ENCODE measurements at regions not wholly inside any gene's neighbourhood (a gene's known extent, or its start where the extent isn't known, plus 50 kb on each side); places are given as distances from the start of the nearest gene placed in this dataset.

DNA sequence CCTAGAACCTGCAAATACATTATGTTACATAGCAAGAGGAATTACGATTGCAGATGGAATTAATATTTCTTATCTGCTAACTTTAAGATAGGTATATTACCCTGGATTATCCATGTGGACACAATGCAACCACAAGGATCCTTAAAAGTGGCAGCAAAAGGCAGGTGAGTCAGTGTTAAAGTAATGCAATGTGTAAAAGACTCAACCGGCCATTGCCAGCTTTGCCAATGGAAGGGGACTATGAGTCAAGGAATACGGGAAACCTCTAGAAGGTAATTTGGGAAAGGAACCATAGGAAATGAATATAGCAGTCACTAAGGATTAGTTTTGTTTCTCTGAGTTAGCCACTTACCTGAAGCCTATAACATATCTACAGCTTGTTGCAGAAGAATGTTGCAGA, 692.1 kb upstream of the ZP4 start:
- Histone ChIP-seq H3K4me1 (peaks cover 4% of the 10 kb centered on the region; the same call in 1 of the 2 replicates), H3K27me3 (replicated peaks; ENCODE audit: control insufficient read depth, insufficient read depth, low read length) (no peaks in the 10 kb centered on the region), H3K36me3 (ENCODE audit: control insufficient read depth, insufficient read depth, low read length) (no peaks in the 10 kb centered on the region), H3K4me3 (ENCODE audit: low read depth, low read length) (no peak overlapping the region), H3K9me3 (no peaks in the 10 kb centered on the region)
- H3K4me1 Mint-ChIP-seq (ENCODE audit: low read depth, unreplicated experiment), result no peaks in the 10 kb centered on the region
- POLR2A ChIA-PET, result no interaction called here
- H3K27me3 Mint-ChIP-seq (ENCODE audit: insufficient read depth, unreplicated experiment), result no peaks in the 10 kb centered on the region
- TF ChIP-seq, protein P1, sequence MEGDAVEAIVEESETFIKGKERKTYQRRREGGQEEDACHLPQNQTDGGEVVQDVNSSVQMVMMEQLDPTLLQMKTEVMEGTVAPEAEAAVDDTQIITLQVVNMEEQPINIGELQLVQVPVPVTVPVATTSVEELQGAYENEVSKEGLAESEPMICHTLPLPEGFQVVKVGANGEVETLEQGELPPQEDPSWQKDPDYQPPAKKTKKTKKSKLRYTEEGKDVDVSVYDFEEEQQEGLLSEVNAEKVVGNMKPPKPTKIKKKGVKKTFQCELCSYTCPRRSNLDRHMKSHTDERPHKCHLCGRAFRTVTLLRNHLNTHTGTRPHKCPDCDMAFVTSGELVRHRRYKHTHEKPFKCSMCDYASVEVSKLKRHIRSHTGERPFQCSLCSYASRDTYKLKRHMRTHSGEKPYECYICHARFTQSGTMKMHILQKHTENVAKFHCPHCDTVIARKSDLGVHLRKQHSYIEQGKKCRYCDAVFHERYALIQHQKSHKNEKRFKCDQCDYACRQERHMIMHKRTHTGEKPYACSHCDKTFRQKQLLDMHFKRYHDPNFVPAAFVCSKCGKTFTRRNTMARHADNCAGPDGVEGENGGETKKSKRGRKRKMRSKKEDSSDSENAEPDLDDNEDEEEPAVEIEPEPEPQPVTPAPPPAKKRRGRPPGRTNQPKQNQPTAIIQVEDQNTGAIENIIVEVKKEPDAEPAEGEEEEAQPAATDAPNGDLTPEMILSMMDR (IDR thresholded peaks at IDR 0.05; ENCODE audit: insufficient read depth in 1 of 2, low read depth in 1 of 2, low read length in 1 of 2, severe bottlenecking in 1 of 2, unreplicated experiment in 1 of 2), result no peak
- H3K27ac Mint-ChIP-seq (ENCODE audit: unreplicated experiment), result no peak overlapping the region
- CTCF ChIA-PET, result no interaction called here
- no peaks in the 10 kb centered on the region for H3K36me3 Mint-ChIP-seq (ENCODE audit: insufficient read depth, unreplicated experiment)
- no peak overlapping the region for H3K4me3 Mint-ChIP-seq (ENCODE audit: unreplicated experiment)
- no TSS peak for BruUV-seq (replicated peaks)
- no peaks in the 10 kb centered on the region for H3K9me3 Mint-ChIP-seq (ENCODE audit: unreplicated experiment)
- DNase-seq, result no peak
- intact Hi-C loops (cut with micrococcal nuclease; ENCODE audit: unreplicated experiment), result no loop called here

DNA sequence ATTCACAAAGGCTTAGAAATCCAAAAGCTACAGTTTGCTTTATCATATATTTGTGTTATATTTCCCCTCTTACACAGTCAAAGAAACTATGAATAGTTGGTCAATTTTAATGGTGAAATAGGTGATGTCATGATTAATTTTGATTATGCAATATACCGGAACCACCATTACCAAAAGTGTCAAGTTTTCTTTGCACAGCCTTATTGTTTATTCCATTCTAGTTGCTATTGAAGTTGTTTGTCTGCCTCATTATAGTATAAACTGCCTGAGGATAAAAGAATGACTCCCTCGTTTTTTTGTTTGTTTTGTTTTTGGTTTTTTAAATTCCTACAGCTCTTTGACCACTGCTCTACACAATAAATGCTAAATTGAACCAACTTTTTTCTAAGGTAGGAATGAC, 690.6 kb upstream of the ZP4 start:
- H3K4me3 Mint-ChIP-seq (ENCODE audit: unreplicated experiment), result no peak overlapping the region

DNA sequence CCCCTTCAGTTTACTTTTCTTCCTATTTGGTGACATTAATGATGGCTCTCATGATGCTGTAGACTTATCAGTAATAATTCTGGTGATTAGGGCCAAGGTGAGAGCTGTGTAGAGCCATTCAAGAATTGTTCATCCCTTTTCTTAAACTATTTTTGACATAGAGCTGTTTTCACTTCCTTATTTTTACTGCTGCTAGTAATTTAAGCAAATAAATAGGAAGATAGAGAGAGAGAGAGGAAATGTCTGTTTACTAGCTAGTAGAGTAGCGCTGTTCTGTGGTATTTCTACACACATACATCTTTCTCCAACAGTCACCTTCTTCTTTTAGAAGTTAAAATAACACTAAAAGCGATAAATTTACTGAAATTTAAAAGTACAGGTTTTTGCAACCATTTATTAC, 678.0 kb upstream of the ZP4 start:
- Histone ChIP-seq H3K4me3 (ENCODE audit: low read depth, low read length) (no peak overlapping the region), H3K4me1 (no peaks in the 10 kb centered on the region), H3K9me3 (no peaks in the 10 kb centered on the region), H3K27me3 (replicated peaks; ENCODE audit: control insufficient read depth, insufficient read depth, low read length) (no peaks in the 10 kb centered on the region), H3K36me3 (ENCODE audit: control insufficient read depth, insufficient read depth, low read length) (no peaks in the 10 kb centered on the region)
- Mint-ChIP-seq H3K9me3 (ENCODE audit: unreplicated experiment) (peaks cover 11% of the 10 kb centered on the region), H3K4me1 (ENCODE audit: low read depth, unreplicated experiment) (no peaks in the 10 kb centered on the region), H3K4me3 (ENCODE audit: unreplicated experiment) (no peak overlapping the region), H3K36me3 (ENCODE audit: insufficient read depth, unreplicated experiment) (no peaks in the 10 kb centered on the region), H3K27ac (ENCODE audit: unreplicated experiment) (no peak overlapping the region), H3K27me3 (ENCODE audit: insufficient read depth, unreplicated experiment) (no peaks in the 10 kb centered on the region)
- intact Hi-C loops (cut with micrococcal nuclease; ENCODE audit: unreplicated experiment), result no loop called here
- BruUV-seq (replicated peaks), result no TSS peak
- no peak for DNase-seq
- TF ChIP-seq, protein P1 (IDR thresholded peaks at IDR 0.05; ENCODE audit: insufficient read depth in 1 of 2, low read depth in 1 of 2, low read length in 1 of 2, severe bottlenecking in 1 of 2, unreplicated experiment in 1 of 2), result no peak
- ChIA-PET POLR2A (no interaction called here), CTCF (no interaction called here)

More for the DNA sequence above, 690.6 kb upstream of the ZP4 start:
- intact Hi-C loops (cut with micrococcal nuclease; ENCODE audit: unreplicated experiment), result no loop called here
- TF ChIP-seq, protein P1 (IDR thresholded peaks at IDR 0.05; ENCODE audit: insufficient read depth in 1 of 2, low read depth in 1 of 2, low read length in 1 of 2, severe bottlenecking in 1 of 2, unreplicated experiment in 1 of 2), result no peak
- H3K4me1 Mint-ChIP-seq (ENCODE audit: low read depth, unreplicated experiment), result no peaks in the 10 kb centered on the region
- no peak for DNase-seq
- Histone ChIP-seq H3K36me3 (ENCODE audit: control insufficient read depth, insufficient read depth, low read length) (no peaks in the 10 kb centered on the region), H3K9me3 (0 out of 2 replicates have a peak, but pooled peaks cover 4% of the 10 kb centered on the region), H3K4me1 (no peaks in the 10 kb centered on the region), H3K27me3 (replicated peaks; ENCODE audit: control insufficient read depth, insufficient read depth, low read length) (no peaks in the 10 kb centered on the region), H3K4me3 (ENCODE audit: low read depth, low read length) (no peak overlapping the region)
- ChIA-PET POLR2A (no interaction called here), CTCF (no interaction called here)
- H3K27ac Mint-ChIP-seq (ENCODE audit: unreplicated experiment), result no peak overlapping the region
- no TSS peak for BruUV-seq (replicated peaks)
- peaks cover 6% of the 10 kb centered on the region for H3K9me3 Mint-ChIP-seq (ENCODE audit: unreplicated experiment)
- no peaks in the 10 kb centered on the region for H3K36me3 Mint-ChIP-seq (ENCODE audit: insufficient read depth, unreplicated experiment)
- H3K27me3 Mint-ChIP-seq (ENCODE audit: insufficient read depth, unreplicated experiment), result no peaks in the 10 kb centered on the region

Measured in Caco-2 (cell line).